ENCODE measurements at regions not wholly inside any gene's neighbourhood (a gene's known extent, or its start where the extent isn't known, plus 50 kb on each side); places are given as distances from the start of the nearest gene placed in this dataset.

GRCh38 chr21:22297575-22297974 lies 1299.4 kb downstream of the NCAM2 start:
- H3K4me3 Mint-ChIP-seq = no peak overlapping the region
- CTCF ChIA-PET = no interaction called here
- peaks cover 5% of the 10 kb centered on the region for H3K9me3 Mint-ChIP-seq
- no peak for DNase-seq
- H3K4me1 Mint-ChIP-seq (ENCODE audit: low read depth) = peaks cover 2% of the 10 kb centered on the region
- H3K27me3 Mint-ChIP-seq = no peaks in the 10 kb centered on the region
- POLR2A ChIA-PET = no interaction called here
- no peaks in the 10 kb centered on the region for H3K36me3 Mint-ChIP-seq (ENCODE audit: low read depth)
- TF ChIP-seq, protein P1, sequence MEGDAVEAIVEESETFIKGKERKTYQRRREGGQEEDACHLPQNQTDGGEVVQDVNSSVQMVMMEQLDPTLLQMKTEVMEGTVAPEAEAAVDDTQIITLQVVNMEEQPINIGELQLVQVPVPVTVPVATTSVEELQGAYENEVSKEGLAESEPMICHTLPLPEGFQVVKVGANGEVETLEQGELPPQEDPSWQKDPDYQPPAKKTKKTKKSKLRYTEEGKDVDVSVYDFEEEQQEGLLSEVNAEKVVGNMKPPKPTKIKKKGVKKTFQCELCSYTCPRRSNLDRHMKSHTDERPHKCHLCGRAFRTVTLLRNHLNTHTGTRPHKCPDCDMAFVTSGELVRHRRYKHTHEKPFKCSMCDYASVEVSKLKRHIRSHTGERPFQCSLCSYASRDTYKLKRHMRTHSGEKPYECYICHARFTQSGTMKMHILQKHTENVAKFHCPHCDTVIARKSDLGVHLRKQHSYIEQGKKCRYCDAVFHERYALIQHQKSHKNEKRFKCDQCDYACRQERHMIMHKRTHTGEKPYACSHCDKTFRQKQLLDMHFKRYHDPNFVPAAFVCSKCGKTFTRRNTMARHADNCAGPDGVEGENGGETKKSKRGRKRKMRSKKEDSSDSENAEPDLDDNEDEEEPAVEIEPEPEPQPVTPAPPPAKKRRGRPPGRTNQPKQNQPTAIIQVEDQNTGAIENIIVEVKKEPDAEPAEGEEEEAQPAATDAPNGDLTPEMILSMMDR (IDR thresholded peaks at IDR 0.05) = no peak
- no peak for ATAC-seq
- no peak overlapping the region for H3K27ac Mint-ChIP-seq
- intact Hi-C loops (cut with micrococcal nuclease) = no loop called here

GRCh38 chr21:22311741-22312462 lies 1313.7 kb downstream of the NCAM2 start:
- H3K36me3 Mint-ChIP-seq (ENCODE audit: low read depth) = no peaks in the 10 kb centered on the region
- POLR2A ChIA-PET = no interaction called here
- intact Hi-C loops (cut with micrococcal nuclease) = no loop called here
- no peaks in the 10 kb centered on the region for H3K27me3 Mint-ChIP-seq
- no peaks in the 10 kb centered on the region for H3K4me1 Mint-ChIP-seq (ENCODE audit: low read depth)
- CTCF ChIA-PET = no interaction called here
- H3K4me3 Mint-ChIP-seq = no peak overlapping the region
- no peak overlapping the region for H3K27ac Mint-ChIP-seq
- TF ChIP-seq, protein P1 (IDR thresholded peaks at IDR 0.05) = no peak
- DNase-seq (no peak), ATAC-seq (no peak)
- H3K9me3 Mint-ChIP-seq = no peaks in the 10 kb centered on the region

GRCh38 chr21:22314963-22315362 lies 1316.8 kb downstream of the NCAM2 start:
- H3K27ac Mint-ChIP-seq = no peak overlapping the region
- H3K4me1 Mint-ChIP-seq (ENCODE audit: low read depth) = no peaks in the 10 kb centered on the region
- no peaks in the 10 kb centered on the region for H3K9me3 Mint-ChIP-seq
- no peak overlapping the region for H3K4me3 Mint-ChIP-seq
- H3K27me3 Mint-ChIP-seq = no peaks in the 10 kb centered on the region
- H3K36me3 Mint-ChIP-seq (ENCODE audit: low read depth) = no peaks in the 10 kb centered on the region
- intact Hi-C loops (cut with micrococcal nuclease) = no loop called here
- DNase-seq (no peak), ATAC-seq (no peak)
- POLR2A ChIA-PET = no interaction called here
- CTCF ChIA-PET = no interaction called here
- TF ChIP-seq, protein P1 (IDR thresholded peaks at IDR 0.05) = no peak

DNA sequence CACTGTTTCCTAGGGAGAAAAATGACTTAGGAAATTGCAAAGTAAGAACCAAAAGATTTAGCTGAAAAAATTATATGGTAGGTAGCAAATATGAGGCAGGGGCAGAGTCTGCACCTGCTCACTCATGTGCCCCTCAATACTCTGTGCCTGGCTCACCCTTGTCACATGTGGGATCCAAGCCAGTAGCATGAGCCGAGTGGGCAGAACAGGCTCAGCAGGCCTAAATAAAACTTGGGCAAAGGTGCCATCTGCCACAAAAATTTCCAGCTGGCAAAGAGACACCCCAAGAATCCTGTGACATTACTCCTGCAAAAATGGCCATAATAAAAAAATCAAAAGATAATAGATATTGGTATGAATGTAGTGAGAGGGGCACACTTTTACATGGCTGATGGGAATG lies 1321.2 kb downstream of the NCAM2 start:
- intact Hi-C loops (cut with micrococcal nuclease) = no loop called here
- peaks cover 2% of the 10 kb centered on the region for H3K9me3 Mint-ChIP-seq
- H3K4me3 Mint-ChIP-seq = no peak overlapping the region
- ATAC-seq (no peak), DNase-seq (no peak)
- TF ChIP-seq, protein P1 (IDR thresholded peaks at IDR 0.05) = no peak
- ChIA-PET POLR2A (no interaction called here), CTCF (no interaction called here)
- no peaks in the 10 kb centered on the region for H3K27me3 Mint-ChIP-seq
- no peaks in the 10 kb centered on the region for H3K36me3 Mint-ChIP-seq (ENCODE audit: low read depth)
- no peak overlapping the region for H3K27ac Mint-ChIP-seq
- no peaks in the 10 kb centered on the region for H3K4me1 Mint-ChIP-seq (ENCODE audit: low read depth)

GRCh38 chr21:22342889-22343288 lies 1344.7 kb downstream of the NCAM2 start:
- DNase-seq = no peak
- CTCF ChIA-PET = no interaction called here
- peaks cover 3% of the 10 kb centered on the region for H3K4me1 Mint-ChIP-seq (ENCODE audit: low read depth)
- H3K27ac Mint-ChIP-seq = no peak overlapping the region
- no peaks in the 10 kb centered on the region for H3K36me3 Mint-ChIP-seq (ENCODE audit: low read depth)
- TF ChIP-seq, protein P1 (IDR thresholded peaks at IDR 0.05) = no peak
- H3K27me3 Mint-ChIP-seq = no peaks in the 10 kb centered on the region
- POLR2A ChIA-PET = no interaction called here
- H3K4me3 Mint-ChIP-seq = no peak overlapping the region
- no peak for ATAC-seq
- peaks cover 5% of the 10 kb centered on the region for H3K9me3 Mint-ChIP-seq
- intact Hi-C loops (cut with micrococcal nuclease) = no loop called here
